GM12878 (cell line): ENCODE measurements at regions not wholly inside any gene's neighbourhood (a gene's known extent, or its start where the extent isn't known, plus 50 kb on each side); places are given as distances from the start of the nearest gene placed in this dataset.
A peak's percentile ranks its signal among the peaks of the same experiment; 100 is the strongest.

ENCODE experiments used
- ATAC-seq: fragments of 200-7000 bp; cut with Tn5 transposase; 3 replicates; pipeline ENCODE4 v1.9.1; 2020; ENCODE audit warnings: mild to moderate bottlenecking, moderate library complexity
- BruUV-seq: library from RNA; stranded (reverse); fragments of 400-500 nt; replicated peaks from 2 replicates; lab custom pipeline; 2021; lab: Mats Ljungman, UMichigan
- CTCF ChIA-PET: fragments of 300-600 bp; sonication (Branson Sonifier 250); formaldehyde crosslinking; extraction: SDS; loops from one replicate; lab custom pipeline; 2021; ENCODE audit warnings: inconsistent platforms; lab: Yijun Ruan, JAX
- POLR2A ChIA-PET: fragments of 350-600 bp; formaldehyde crosslinking; extraction: SDS; loops from one replicate; lab custom pipeline; 2021; ENCODE audit warnings: inconsistent platforms; lab: Charles Lee
- RAD21 ChIA-PET: fragments of 300-600 bp; sonication (Branson Sonifier 250); formaldehyde crosslinking; loops from one replicate; lab custom pipeline; 2023; ENCODE audit warnings: antibody characterized with exemption; ENCODE audit not compliant: unreplicated experiment; lab: Charles Lee
- SMC1A ChIA-PET: fragments of 300-600 bp; sonication (Branson Sonifier 250); formaldehyde crosslinking; loops from one replicate; lab custom pipeline; 2023; ENCODE audit not compliant: unreplicated experiment, uncharacterized antibody; lab: Charles Lee
- DNase-seq: peaks from one replicate; pipeline ENCODE4 v3.0.0-alpha.2; 2011; ENCODE audit warnings: low read depth, low spot score
- FAIRE-seq: peaks from 3 replicates; lab custom pipeline; 2011; peaks lifted over from hg19 to GRCh38; lab: Jason Lieb, UNC
- H2AFZ ChIP-seq: 2 replicates; pipeline ENCODE4 v1.6.0; 2011; ENCODE audit warnings: low read depth, low read length, control low read depth; ENCODE audit not compliant: control insufficient read depth
- H3K27ac ChIP-seq: 2 replicates; pipeline ENCODE4 v1.5.1; 2011; ENCODE audit warnings: control low read depth; ENCODE audit not compliant: control insufficient read depth, insufficient read depth
- H3K27me3 ChIP-seq, 2 experiments: replicated peaks in 1 of 2; 2 replicates each; pipeline versions ENCODE4 v1.6.0 to v1.6.1; 2011; ENCODE audit warnings: low read length in 1 of 2; ENCODE audit not compliant: control insufficient read depth in 2 of 2, insufficient read depth in 2 of 2
- H3K36me3 ChIP-seq, 2 experiments: 2 replicates each; pipeline ENCODE4 v1.5.1; 2011; ENCODE audit warnings: low read length in 1 of 2; ENCODE audit not compliant: control insufficient read depth in 2 of 2, insufficient read depth in 2 of 2
- H3K4me1 ChIP-seq: 2 replicates; pipeline ENCODE4 v1.6.1; 2011; ENCODE audit warnings: mild to moderate bottlenecking, low read length, moderate library complexity, mixed read lengths; ENCODE audit not compliant: control insufficient read depth, insufficient read depth
- H3K4me2 ChIP-seq: 2 replicates; pipeline ENCODE4 v1.6.0; 2011; ENCODE audit warnings: control low read depth; ENCODE audit not compliant: control insufficient read depth, insufficient read depth
- H3K4me3 ChIP-seq: fragments of 200-600 bp; sonication (generic); 2 replicates; pipeline ENCODE4 v1.5.1; 2016
- H3K79me2 ChIP-seq: 2 replicates; pipeline ENCODE4 v1.6.0; 2011; ENCODE audit warnings: low read length; ENCODE audit not compliant: control insufficient read depth, insufficient read depth
- H3K9ac ChIP-seq: 2 replicates; pipeline ENCODE4 v1.8.0; 2011; ENCODE audit warnings: low read length, control low read depth, mixed read lengths; ENCODE audit not compliant: control insufficient read depth, insufficient read depth
- H3K9me3 ChIP-seq: replicated peaks from 3 replicates; pipeline ENCODE4 v1.5.1; 2011; ENCODE audit warnings: mild to moderate bottlenecking, low read length; ENCODE audit not compliant: control insufficient read depth, insufficient read depth
- H4K20me1 ChIP-seq: 2 replicates; pipeline ENCODE4 v1.6.0; 2011; ENCODE audit not compliant: control insufficient read depth, insufficient read depth
- CBX5 ChIP-seq: sonication (generic); IDR thresholded peaks from 2 replicates; pipeline ENCODE4 v1.6.1; 2016; ENCODE audit warnings: low read depth, moderate library complexity, mild to moderate bottlenecking, inconsistent platforms
- HDGF ChIP-seq: fragments of 450-650 bp; IDR thresholded peaks from 2 replicates; pipeline ENCODE4 v1.6.1; 2016; ENCODE audit warnings: antibody characterized with exemption
- MEF2B ChIP-seq: fragments of 450-650 bp; IDR thresholded peaks from 2 replicates; pipeline ENCODE4 v1.6.1; 2018; ENCODE audit warnings: mild to moderate bottlenecking, moderate library complexity; ENCODE audit not compliant: partially characterized antibody, poor library complexity, severe bottlenecking
- PML ChIP-seq: IDR thresholded peaks from 2 replicates; pipeline ENCODE4 v1.6.1; 2012; ENCODE audit warnings: low read length, inconsistent platforms
- POU2F2 ChIP-seq: IDR thresholded peaks from 3 replicates; pipeline ENCODE4 v1.6.1; 2011; ENCODE audit warnings: low read depth, mild to moderate bottlenecking, low read length, borderline replicate concordance
- SRF ChIP-seq, 2 experiments: IDR thresholded peaks; 2 replicates each; pipeline ENCODE4 v1.6.1; 2011; ENCODE audit warnings: low read depth in 2 of 2, low read length in 2 of 2, mild to moderate bottlenecking in 1 of 2, moderate library complexity in 1 of 2
- SUPT20H ChIP-seq: IDR thresholded peaks from 2 replicates; pipeline ENCODE4 v1.6.1; 2011; ENCODE audit warnings: low read depth, mild to moderate bottlenecking, low read length, moderate library complexity, borderline replicate concordance; ENCODE audit not compliant: control insufficient read depth
- TARDBP ChIP-seq: IDR thresholded peaks from 2 replicates; pipeline ENCODE4 v1.6.1; 2016; ENCODE audit warnings: borderline replicate concordance
- WGBS: methylation state at CpG from one replicate; pipeline ENCODE4 v1.1.6; 2016; ENCODE audit warnings: low lambda C conversion rate; ENCODE audit not compliant: insufficient replicate concordance, insufficient coverage; ENCODE audit errors: missing lambda C conversion rate; 5-methylcytosine and 5-hydroxymethylcytosine counted together
- in situ Hi-C: fragments of 300-500 bp; cut with MboI; formaldehyde crosslinking; loops from 9 replicates; pipeline ENCODE4 v1.14.3; 2018; ENCODE audit warnings: mixed read lengths
- intact Hi-C: fragments of 100-400 bp; cut with micrococcal nuclease; formaldehyde crosslinking; loops from one replicate; pipeline ENCODE4 v1.14.2; 2022; ENCODE audit not compliant: unreplicated experiment
- TF ChIP-seq, protein P1 (sequence below): fragments of 450-650 bp; IDR thresholded peaks from 2 replicates; pipeline ENCODE4 v1.6.1; 2016; ENCODE audit warnings: mild to moderate bottlenecking

DNA sequence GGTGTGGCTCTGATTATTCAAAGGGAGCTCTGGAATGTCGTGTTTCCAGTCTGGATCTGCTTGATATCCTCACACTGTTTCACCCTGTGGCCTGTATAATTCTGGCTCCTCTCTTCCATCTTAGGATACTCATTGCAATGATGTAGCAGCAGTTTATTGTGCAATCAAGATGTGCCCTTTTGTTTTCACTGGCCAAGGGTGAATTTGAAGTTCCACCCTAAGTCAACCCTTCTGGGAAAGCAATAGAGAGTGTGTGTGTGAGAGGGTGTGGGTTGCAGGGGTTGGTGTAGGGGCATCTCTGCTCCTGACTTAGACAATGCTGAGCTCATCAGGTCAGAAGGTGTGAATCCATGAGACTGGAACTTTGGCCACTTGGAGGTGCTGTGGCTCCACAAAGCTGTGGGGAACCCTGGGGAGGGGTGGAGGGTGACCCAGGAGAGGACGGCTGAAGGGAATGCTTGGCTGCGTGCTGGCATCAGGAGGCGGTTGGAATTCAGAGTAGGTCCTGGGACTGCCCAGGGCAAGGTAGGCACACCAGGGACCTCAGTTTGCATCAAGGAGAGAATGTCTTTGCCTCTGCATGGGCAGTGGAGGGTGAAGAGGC is 118.0 kb upstream of the PRSS58 start:
- RAD21 ChIA-PET, result no interaction called here
- FAIRE-seq (no peak), ATAC-seq (peak; percentile 36), DNase-seq (no peak)
- Histone ChIP-seq H3K79me2 (no peaks in the 10 kb centered on the region), H3K4me2 (no peak overlapping the region), H4K20me1 (no peaks in the 10 kb centered on the region), H3K27ac (no peak overlapping the region), H3K4me1 (no peaks in the 10 kb centered on the region), H3K36me3 (no peaks in the 10 kb centered on the region), H3K27me3 (no peaks in the 10 kb centered on the region), H3K4me3 (no peak overlapping the region), H3K9ac (no peak overlapping the region), H3K9me3 (no peaks in the 10 kb centered on the region), H2AFZ (no peak overlapping the region)
- in situ Hi-C loops, result no loop called here
- POLR2A ChIA-PET, result no interaction called here
- intact Hi-C loops, result no loop called here
- CTCF ChIA-PET, result interaction anchor here (0.6 to 1.3 kb wide), 2 partner anchors 8 to 1781 kb away, joined by 3 read pairs; no protein-coding TSS in a partner anchor
- SMC1A ChIA-PET, result no interaction called here
- TF ChIP-seq SUPT20H (no peak), SRF (IDR thresholded peaks at IDR 0.05; ENCODE audit: low read depth in 2 of 2, low read length in 2 of 2) (no peak), POU2F2 (no peak), MEF2B (no peak), HDGF (no peak), TARDBP (no peak), PML (no peak), CBX5 (no peak)
- TF ChIP-seq, protein P1, sequence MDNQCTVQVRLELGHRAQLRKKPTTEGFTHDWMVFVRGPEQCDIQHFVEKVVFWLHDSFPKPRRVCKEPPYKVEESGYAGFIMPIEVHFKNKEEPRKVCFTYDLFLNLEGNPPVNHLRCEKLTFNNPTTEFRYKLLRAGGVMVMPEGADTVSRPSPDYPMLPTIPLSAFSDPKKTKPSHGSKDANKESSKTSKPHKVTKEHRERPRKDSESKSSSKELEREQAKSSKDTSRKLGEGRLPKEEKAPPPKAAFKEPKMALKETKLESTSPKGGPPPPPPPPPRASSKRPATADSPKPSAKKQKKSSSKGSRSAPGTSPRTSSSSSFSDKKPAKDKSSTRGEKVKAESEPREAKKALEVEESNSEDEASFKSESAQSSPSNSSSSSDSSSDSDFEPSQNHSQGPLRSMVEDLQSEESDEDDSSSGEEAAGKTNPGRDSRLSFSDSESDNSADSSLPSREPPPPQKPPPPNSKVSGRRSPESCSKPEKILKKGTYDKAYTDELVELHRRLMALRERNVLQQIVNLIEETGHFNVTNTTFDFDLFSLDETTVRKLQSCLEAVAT, result no peak
- WGBS, result 13% methylated on average over 4 of the region's 4 CpGs
- no TSS peak for BruUV-seq
